Fibroblast of lung (primary cell): ENCODE measurements at regions not wholly inside any gene's neighbourhood (a gene's known extent, or its start where the extent isn't known, plus 50 kb on each side); places are given as distances from the start of the nearest gene placed in this dataset.
A peak's percentile ranks its signal among the peaks of the same experiment; 100 is the strongest.

Experiments
- DNase-seq, 2 donors: peaks; one replicate each; pipeline versions ENCODE4 v3.0.0 to v3.0.0-alpha.2; 2010; ENCODE audit warnings: low read depth in 2 of 2
- H2AFZ ChIP-seq: 2 replicates; pipeline ENCODE4 v1.5.1; 2012; ENCODE audit warnings: low read length, control low read depth, inconsistent platforms
- H3K27ac ChIP-seq: 2 replicates; pipeline ENCODE4 v1.5.1; 2011; ENCODE audit warnings: low read length, control low read depth; ENCODE audit not compliant: insufficient read depth
- H3K27me3 ChIP-seq: 2 replicates; pipeline ENCODE4 v1.5.1; 2011; ENCODE audit warnings: mild to moderate bottlenecking, low read length; ENCODE audit not compliant: control insufficient read depth, insufficient read depth
- H3K36me3 ChIP-seq: 2 replicates; pipeline ENCODE4 v1.5.1; 2011; ENCODE audit warnings: low read length; ENCODE audit not compliant: control insufficient read depth, insufficient read depth
- H3K4me1 ChIP-seq: 2 replicates; pipeline ENCODE4 v1.5.1; 2011; ENCODE audit warnings: low read length; ENCODE audit not compliant: control insufficient read depth, insufficient read depth; ENCODE audit errors: extremely low read depth
- H3K4me2 ChIP-seq: 2 replicates; pipeline ENCODE4 v1.5.1; 2011; ENCODE audit warnings: low read length, control low read depth; ENCODE audit not compliant: insufficient read depth; ENCODE audit errors: extremely low read depth
- H3K4me3 ChIP-seq, 4 experiments: fragments of 200-600 bp in 1 of 4; sonication (generic) in 1 of 4; replicated peaks in 1 of 4; 2 replicates each; pipeline ENCODE4 v1.5.1; 2011 to 2016; ENCODE audit warnings: low read length in 4 of 4, low read depth in 3 of 4, mild to moderate bottlenecking in 3 of 4, control low read depth in 2 of 4, inconsistent platforms in 1 of 4, mixed read lengths in 1 of 4; ENCODE audit not compliant: insufficient read depth in 1 of 4; ENCODE audit errors: control extremely low read depth in 1 of 4
- H3K79me2 ChIP-seq: 2 replicates; pipeline ENCODE4 v1.5.1; 2012; ENCODE audit warnings: mild to moderate bottlenecking, low read length, inconsistent platforms; ENCODE audit not compliant: control insufficient read depth, insufficient read depth
- H3K9ac ChIP-seq: 2 replicates; pipeline ENCODE4 v1.5.1; 2011; ENCODE audit warnings: mild to moderate bottlenecking, low read length, control low read depth; ENCODE audit not compliant: insufficient read depth
- H3K9me3 ChIP-seq: 2 replicates; pipeline ENCODE4 v1.5.1; 2012; ENCODE audit warnings: low read depth, low read length; ENCODE audit not compliant: control insufficient read depth, insufficient read depth
- H4K20me1 ChIP-seq: 2 replicates; pipeline ENCODE4 v1.5.1; 2011; ENCODE audit warnings: low read length; ENCODE audit not compliant: control insufficient read depth, insufficient read depth; ENCODE audit errors: extremely low read depth
- EZH2 ChIP-seq: IDR thresholded peaks from 2 replicates; pipeline ENCODE4 v1.5.1; 2012; ENCODE audit warnings: low read length, control low read depth, mild to moderate bottlenecking; ENCODE audit errors: missing control alignments
- TF ChIP-seq, protein P1 (sequence below), 2 donors: IDR thresholded peaks in 1 of 2; conservative IDR thresholded peaks in 1 of 2; 1 replicate in 1 of 2; 2 replicates in 1 of 2; pipeline ENCODE4 v1.5.1; 2011 to 2012; ENCODE audit warnings: low read length in 2 of 2, control low read depth in 1 of 2, inconsistent platforms in 1 of 2, low read depth in 1 of 2, mild to moderate bottlenecking in 1 of 2

DNA sequence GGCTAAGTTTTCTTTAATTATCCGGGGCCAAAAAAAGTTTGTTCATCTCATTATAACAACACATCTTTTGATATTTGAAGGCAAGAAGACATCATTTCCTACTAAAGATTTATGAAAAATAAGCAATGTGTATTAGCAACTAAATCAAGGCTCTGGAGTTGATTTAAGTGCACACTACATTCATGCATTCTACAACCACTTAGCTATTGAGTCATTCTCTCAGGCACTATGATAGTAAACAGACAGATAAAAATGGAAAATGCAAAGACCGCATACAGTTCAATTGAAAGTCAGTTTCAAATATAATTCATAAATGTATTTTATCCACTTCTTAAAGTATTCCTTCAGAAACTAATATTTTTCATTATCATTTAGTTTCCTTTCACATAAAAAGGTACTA is 1395.2 kb downstream of the PCDH9 start:
- TF ChIP-seq EZH2, result no peak
- TF ChIP-seq, protein P1, sequence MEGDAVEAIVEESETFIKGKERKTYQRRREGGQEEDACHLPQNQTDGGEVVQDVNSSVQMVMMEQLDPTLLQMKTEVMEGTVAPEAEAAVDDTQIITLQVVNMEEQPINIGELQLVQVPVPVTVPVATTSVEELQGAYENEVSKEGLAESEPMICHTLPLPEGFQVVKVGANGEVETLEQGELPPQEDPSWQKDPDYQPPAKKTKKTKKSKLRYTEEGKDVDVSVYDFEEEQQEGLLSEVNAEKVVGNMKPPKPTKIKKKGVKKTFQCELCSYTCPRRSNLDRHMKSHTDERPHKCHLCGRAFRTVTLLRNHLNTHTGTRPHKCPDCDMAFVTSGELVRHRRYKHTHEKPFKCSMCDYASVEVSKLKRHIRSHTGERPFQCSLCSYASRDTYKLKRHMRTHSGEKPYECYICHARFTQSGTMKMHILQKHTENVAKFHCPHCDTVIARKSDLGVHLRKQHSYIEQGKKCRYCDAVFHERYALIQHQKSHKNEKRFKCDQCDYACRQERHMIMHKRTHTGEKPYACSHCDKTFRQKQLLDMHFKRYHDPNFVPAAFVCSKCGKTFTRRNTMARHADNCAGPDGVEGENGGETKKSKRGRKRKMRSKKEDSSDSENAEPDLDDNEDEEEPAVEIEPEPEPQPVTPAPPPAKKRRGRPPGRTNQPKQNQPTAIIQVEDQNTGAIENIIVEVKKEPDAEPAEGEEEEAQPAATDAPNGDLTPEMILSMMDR (conservative IDR thresholded peaks at IDR 0.05 in 1 of 2, IDR thresholded peaks at IDR 0.05 in 1 of 2; ENCODE audit: low read depth in 1 of 2, low read length in 2 of 2), result no peak

DNA sequence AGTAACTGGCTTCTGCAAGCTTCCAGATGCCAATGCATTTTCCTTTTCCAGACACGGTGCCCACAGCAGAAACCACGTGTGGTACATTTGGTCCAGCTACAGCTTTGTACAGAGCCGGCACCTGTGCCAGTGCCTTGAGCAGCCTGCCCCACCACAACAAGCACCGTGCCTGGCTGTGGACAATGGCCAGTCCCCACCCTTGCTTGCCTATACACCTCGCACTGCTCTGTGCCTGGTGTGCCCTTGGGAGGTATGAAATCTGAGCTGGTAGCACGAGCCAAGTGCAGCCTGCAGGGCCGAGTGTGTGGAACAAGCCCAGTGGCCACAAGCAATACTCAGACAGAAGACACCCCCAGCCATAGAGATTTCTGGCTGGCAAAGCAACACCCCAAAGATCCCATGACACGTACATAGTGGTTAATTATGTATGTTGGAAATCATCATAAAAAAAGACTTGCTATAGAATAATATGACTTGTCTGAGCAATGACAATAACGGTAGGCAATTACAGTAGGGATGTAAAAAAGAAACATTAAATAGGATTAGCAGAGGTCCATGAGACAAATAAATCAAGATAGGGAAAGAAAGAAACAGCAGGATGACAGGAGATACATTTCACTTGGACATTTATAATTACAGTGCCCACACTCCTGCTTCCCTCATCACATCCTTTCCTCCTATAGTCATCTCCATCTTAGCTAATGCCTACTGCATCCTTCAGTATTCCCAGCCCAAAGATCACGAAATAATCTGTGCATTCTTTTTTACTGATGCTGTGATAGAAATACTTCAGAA is 1399.5 kb downstream of the PCDH9 start:
- H3K27me3 ChIP-seq, result no peaks in the 10 kb centered on the region
- no peaks in the 10 kb centered on the region for H3K36me3 ChIP-seq
- TF ChIP-seq EZH2, result no peak
- TF ChIP-seq, protein P1 (conservative IDR thresholded peaks at IDR 0.05 in 1 of 2, IDR thresholded peaks at IDR 0.05 in 1 of 2; ENCODE audit: low read depth in 1 of 2, low read length in 2 of 2), result no peak
- H3K4me1 ChIP-seq, result no peaks in the 10 kb centered on the region
- no peaks in the 10 kb centered on the region for H4K20me1 ChIP-seq
- H3K4me2 ChIP-seq, result no peak overlapping the region
- no peaks in the 10 kb centered on the region for H3K79me2 ChIP-seq
- no peak for DNase-seq
- no peak overlapping the region for H3K4me3 ChIP-seq
- no peak overlapping the region for H3K27ac ChIP-seq
- H3K9ac ChIP-seq, result no peak overlapping the region
- H3K9me3 ChIP-seq, result no peaks in the 10 kb centered on the region
- H2AFZ ChIP-seq, result no peak overlapping the region

More for the DNA sequence above, 1395.2 kb downstream of the PCDH9 start:
- Histone ChIP-seq H3K9ac (no peak overlapping the region), H4K20me1 (no peaks in the 10 kb centered on the region), H2AFZ (no peak overlapping the region), H3K4me1 (no peaks in the 10 kb centered on the region), H3K36me3 (no peaks in the 10 kb centered on the region), H3K27me3 (no peaks in the 10 kb centered on the region), H3K4me2 (no peak overlapping the region), H3K4me3 (no peak overlapping the region), H3K9me3 (no peaks in the 10 kb centered on the region), H3K27ac (no peak overlapping the region), H3K79me2 (no peaks in the 10 kb centered on the region)
- DNase-seq, result peak in 1 of 2 donors; percentile 6

DNA sequence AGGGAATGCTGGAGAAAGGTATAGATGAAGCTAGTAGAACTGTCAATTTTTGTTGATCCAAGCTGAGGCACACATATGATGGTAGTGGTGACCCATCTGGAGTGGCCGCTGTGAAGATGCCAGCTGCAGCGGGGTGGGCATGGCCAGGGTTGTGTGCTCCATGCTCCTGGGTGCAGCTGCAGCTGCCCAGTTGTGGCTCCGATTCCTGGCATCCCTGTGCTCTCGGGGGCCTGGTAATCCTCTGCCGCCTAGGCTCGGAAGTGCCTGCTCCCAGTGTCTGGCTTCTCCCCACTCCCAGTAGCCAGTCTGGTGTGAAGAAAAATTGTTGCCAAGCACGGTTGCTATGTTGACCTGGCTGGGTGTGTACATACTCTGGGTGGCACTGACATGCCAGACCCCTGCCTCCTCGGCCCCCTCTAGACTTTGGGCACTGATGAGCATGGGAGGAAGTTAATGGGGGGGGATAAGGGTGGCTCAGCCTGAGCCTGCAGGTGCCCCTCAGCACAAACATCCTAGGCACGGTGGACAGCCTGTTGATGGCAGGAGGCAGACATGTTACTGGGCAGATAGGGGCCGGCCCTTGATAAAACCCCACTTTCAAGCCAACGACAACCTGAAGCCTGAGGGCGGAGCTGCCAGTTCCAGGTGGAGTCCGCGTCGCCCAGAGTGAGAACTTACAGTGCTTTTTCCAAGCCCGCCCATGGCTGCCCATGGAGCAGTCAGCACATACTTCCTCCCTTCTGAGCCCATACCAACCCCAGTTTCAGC is 1400.7 kb downstream of the PCDH9 start:
- Histone ChIP-seq H3K4me2 (no peak overlapping the region), H3K79me2 (no peaks in the 10 kb centered on the region), H2AFZ (no peak overlapping the region), H3K4me3 (no peak overlapping the region), H3K27ac (no peak overlapping the region), H3K27me3 (no peaks in the 10 kb centered on the region), H3K9me3 (no peaks in the 10 kb centered on the region), H3K4me1 (no peaks in the 10 kb centered on the region), H3K36me3 (no peaks in the 10 kb centered on the region), H4K20me1 (no peaks in the 10 kb centered on the region), H3K9ac (no peak overlapping the region)
- TF ChIP-seq, protein P1 (conservative IDR thresholded peaks at IDR 0.05 in 1 of 2, IDR thresholded peaks at IDR 0.05 in 1 of 2; ENCODE audit: low read depth in 1 of 2, low read length in 2 of 2), result no peak
- no peak for TF ChIP-seq EZH2
- DNase-seq, result no peak
